GM19397 (cell line): ENCODE measurements at regions not wholly inside any gene's neighbourhood (a gene's known extent, or its start where the extent isn't known, plus 50 kb on each side); places are given as distances from the start of the nearest gene placed in this dataset.

Source experiments
- ATAC-seq: cut with Tn5 transposase; IDR thresholded peaks from one replicate; pipeline ENCODE4 v1.9.1; 2021; ENCODE audit warnings: mild to moderate bottlenecking, moderate library complexity; ENCODE audit not compliant: unreplicated experiment

GRCh38 chr16:65991149-65991701 lies 375.3 kb upstream of the CDH5 start:
- ATAC-seq, result no peak

GRCh38 chr16:65989861-65990604 lies 376.5 kb upstream of the CDH5 start:
- ATAC-seq, result no peak

GRCh38 chr16:65988024-65988595 lies 378.4 kb upstream of the CDH5 start:
- no peak for ATAC-seq

- ATAC-seq, result no peak
These were observed 382.2 kb upstream of the CDH5 start for GRCh38 chr16:65984296-65984695.

- no peak for ATAC-seq
These were observed 385.4 kb upstream of the CDH5 start for GRCh38 chr16:65981057-65981456.

GRCh38 chr16:65975049-65975708 lies 391.3 kb upstream of the CDH5 start:
- ATAC-seq, result no peak

GRCh38 chr16:65967376-65967775 lies 399.1 kb upstream of the CDH5 start:
- no peak for ATAC-seq

- ATAC-seq, result no peak
These were observed 400.9 kb upstream of the CDH5 start for GRCh38 chr16:65965628-65966027.

GRCh38 chr16:65964752-65965151 lies 401.7 kb upstream of the CDH5 start:
- no peak for ATAC-seq

- no peak for ATAC-seq
These were observed 404.9 kb upstream of the CDH5 start for GRCh38 chr16:65961476-65962143.

GRCh38 chr16:65959983-65960382 lies 406.5 kb upstream of the CDH5 start:
- ATAC-seq, result no peak

GRCh38 chr16:65958086-65958485 lies 408.4 kb upstream of the CDH5 start:
- no peak for ATAC-seq

- no peak for ATAC-seq
These were observed 410.4 kb upstream of the CDH5 start for GRCh38 chr16:65956100-65956499.

- no peak for ATAC-seq
These were observed 412.0 kb upstream of the CDH5 start for GRCh38 chr16:65954446-65954845.

- ATAC-seq, result no peak
These were observed 416.3 kb upstream of the CDH5 start for GRCh38 chr16:65950211-65950610.

- ATAC-seq, result no peak
These were observed 418.1 kb upstream of the CDH5 start for GRCh38 chr16:65948361-65948760.

- no peak for ATAC-seq
These were observed 418.5 kb upstream of the CDH5 start for GRCh38 chr16:65947951-65948350.

- no peak for ATAC-seq
These were observed 421.0 kb upstream of the CDH5 start for GRCh38 chr16:65945493-65945892.

- ATAC-seq, result no peak
These were observed 422.1 kb upstream of the CDH5 start for GRCh38 chr16:65944361-65944760.

- no peak for ATAC-seq
These were observed 425.8 kb upstream of the CDH5 start for GRCh38 chr16:65940711-65941110.

GRCh38 chr16:65938083-65938482 lies 428.4 kb upstream of the CDH5 start:
- ATAC-seq, result no peak
